ENCODE measurements at regions not wholly inside any gene's neighbourhood (a gene's known extent, or its start where the extent isn't known, plus 50 kb on each side); places are given as distances from the start of the nearest gene placed in this dataset.

DNA sequence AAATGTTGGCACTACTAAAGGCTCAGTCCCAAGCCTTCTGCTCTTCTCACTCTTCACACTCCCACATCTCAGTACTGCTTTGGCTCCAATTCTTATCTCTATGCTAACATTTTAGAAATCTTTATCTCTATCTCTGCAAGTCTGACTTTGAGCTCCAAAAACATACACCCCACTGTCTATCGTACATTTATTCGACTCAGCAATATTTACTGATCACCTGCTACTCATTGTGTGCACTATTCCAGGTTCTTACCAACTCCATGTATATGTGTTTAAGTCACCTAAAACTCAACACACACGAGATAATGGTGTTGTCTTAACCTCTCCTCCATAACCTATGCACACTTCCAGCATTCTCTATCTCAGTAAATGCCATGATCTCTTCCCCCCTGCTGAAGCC, 268.2 kb upstream of the CRIM1 start:
- TF ChIP-seq SMAD3 (CRISPR knock-in tag; IDR thresholded peaks at IDR 0.05; ENCODE audit: borderline replicate concordance): no peak
- TF ChIP-seq NR1H2 (CRISPR knock-in tag; IDR thresholded peaks at IDR 0.05): no peak
- TF ChIP-seq GRHL2 (CRISPR knock-in tag; IDR thresholded peaks at IDR 0.05; ENCODE audit: insufficient replicate concordance, severe bottlenecking): no peak
- TF ChIP-seq ZNF396 (CRISPR knock-in tag; IDR thresholded peaks at IDR 0.05; ENCODE audit: borderline replicate concordance): no peak
- TF ChIP-seq, protein P1, sequence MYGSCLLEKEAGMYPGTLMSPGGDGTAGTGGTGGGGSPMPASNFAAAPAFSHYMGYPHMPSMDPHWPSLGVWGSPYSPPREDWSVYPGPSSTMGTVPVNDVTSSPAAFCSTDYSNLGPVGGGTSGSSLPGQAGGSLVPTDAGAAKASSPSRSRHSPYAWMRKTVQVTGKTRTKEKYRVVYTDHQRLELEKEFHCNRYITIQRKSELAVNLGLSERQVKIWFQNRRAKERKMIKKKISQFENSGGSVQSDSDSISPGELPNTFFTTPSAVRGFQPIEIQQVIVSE (CRISPR knock-in tag; IDR thresholded peaks at IDR 0.05; ENCODE audit: borderline replicate concordance): no peak
- no peak for TF ChIP-seq NFATC4 (CRISPR knock-in tag; IDR thresholded peaks at IDR 0.05)
- no peak for TF ChIP-seq ZNF281 (CRISPR knock-in tag; IDR thresholded peaks at IDR 0.05)
- no peak for TF ChIP-seq CREM (CRISPR knock-in tag; IDR thresholded peaks at IDR 0.05)
- no peak for TF ChIP-seq FOXP1 (CRISPR knock-in tag; IDR thresholded peaks at IDR 0.05; ENCODE audit: borderline replicate concordance)
- TF ChIP-seq ZNF317 (CRISPR knock-in tag; IDR thresholded peaks at IDR 0.05; ENCODE audit: borderline replicate concordance, low read depth): no peak
- no peak for TF ChIP-seq JAZF1 (CRISPR knock-in tag; IDR thresholded peaks at IDR 0.05)
- no peak for TF ChIP-seq PRRX2 (CRISPR knock-in tag; IDR thresholded peaks at IDR 0.05)
- no peak for TF ChIP-seq TEAD4 (CRISPR knock-in tag; IDR thresholded peaks at IDR 0.05)
- TF ChIP-seq ARID4B (CRISPR knock-in tag; IDR thresholded peaks at IDR 0.05; ENCODE audit: borderline replicate concordance): no peak
- TF ChIP-seq ZNF232 (CRISPR knock-in tag; IDR thresholded peaks at IDR 0.05): no peak
- no peaks in the 10 kb centered on the region; the same call in 1 of the 2 replicates for H3K27me3 Mint-ChIP-seq (ENCODE audit: low read depth)
- no peak for DNase-seq (ENCODE audit: low spot score)
- ChIA-PET CTCF (no interaction called here), POLR2A (no interaction called here)
- H3K4me3 Mint-ChIP-seq: no peak overlapping the region
- peaks cover 14% of the 10 kb centered on the region for H3K36me3 Mint-ChIP-seq
- H3K27ac Mint-ChIP-seq: no peak overlapping the region
- H3K4me1 Mint-ChIP-seq: no peaks in the 10 kb centered on the region
- peaks cover 32% of the 10 kb centered on the region for H3K9me3 Mint-ChIP-seq
- ATAC-seq: no peak

DNA sequence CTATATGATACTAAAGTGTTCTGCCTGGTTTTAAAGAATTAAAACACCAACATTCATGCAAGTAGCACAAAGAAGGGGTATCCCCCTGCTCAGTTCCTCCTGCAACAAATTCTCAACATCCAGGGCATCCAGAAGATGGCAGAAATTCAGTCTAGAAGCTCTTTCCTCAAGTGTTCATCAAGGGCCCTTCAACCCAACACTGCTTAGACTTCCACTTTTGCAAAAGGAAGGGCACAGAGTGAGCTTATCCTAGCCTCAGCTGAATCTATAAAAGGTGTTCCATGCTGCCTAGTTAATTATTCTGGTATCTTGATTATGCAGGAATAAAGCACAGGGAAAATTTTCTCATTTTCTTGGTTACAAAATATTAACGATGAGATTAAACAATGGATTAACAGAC, 275.8 kb upstream of the CRIM1 start:
- no peaks in the 10 kb centered on the region for H3K9me3 Mint-ChIP-seq
- H3K36me3 Mint-ChIP-seq: no peaks in the 10 kb centered on the region
- H3K4me3 Mint-ChIP-seq: no peak overlapping the region
- peaks cover 14% of the 10 kb centered on the region for H3K4me1 Mint-ChIP-seq
- no peak for DNase-seq (ENCODE audit: low spot score)
- no peaks in the 10 kb centered on the region for H3K27me3 Mint-ChIP-seq (ENCODE audit: low read depth)
- CTCF ChIA-PET: no interaction called here
- no peak overlapping the region for H3K27ac Mint-ChIP-seq
- no peak for ATAC-seq
- POLR2A ChIA-PET: no interaction called here
- TF ChIP-seq, protein P2, sequence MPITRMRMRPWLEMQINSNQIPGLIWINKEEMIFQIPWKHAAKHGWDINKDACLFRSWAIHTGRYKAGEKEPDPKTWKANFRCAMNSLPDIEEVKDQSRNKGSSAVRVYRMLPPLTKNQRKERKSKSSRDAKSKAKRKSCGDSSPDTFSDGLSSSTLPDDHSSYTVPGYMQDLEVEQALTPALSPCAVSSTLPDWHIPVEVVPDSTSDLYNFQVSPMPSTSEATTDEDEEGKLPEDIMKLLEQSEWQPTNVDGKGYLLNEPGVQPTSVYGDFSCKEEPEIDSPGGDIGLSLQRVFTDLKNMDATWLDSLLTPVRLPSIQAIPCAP (CRISPR knock-in tag; IDR thresholded peaks at IDR 0.05): no peak
- TF ChIP-seq OVOL2 (CRISPR knock-in tag; IDR thresholded peaks at IDR 0.05; ENCODE audit: borderline replicate concordance) (no peak), IRF2 (CRISPR knock-in tag; IDR thresholded peaks at IDR 0.05; ENCODE audit: borderline replicate concordance, low read depth) (no peak), ZNF317 (CRISPR knock-in tag; IDR thresholded peaks at IDR 0.05; ENCODE audit: borderline replicate concordance, low read depth) (no peak), HMGXB4 (CRISPR knock-in tag; IDR thresholded peaks at IDR 0.05) (no peak), RORB (CRISPR knock-in tag; IDR thresholded peaks at IDR 0.05) (no peak), SMAD4 (CRISPR knock-in tag; IDR thresholded peaks at IDR 0.05) (no peak)
- TF ChIP-seq, protein P3, sequence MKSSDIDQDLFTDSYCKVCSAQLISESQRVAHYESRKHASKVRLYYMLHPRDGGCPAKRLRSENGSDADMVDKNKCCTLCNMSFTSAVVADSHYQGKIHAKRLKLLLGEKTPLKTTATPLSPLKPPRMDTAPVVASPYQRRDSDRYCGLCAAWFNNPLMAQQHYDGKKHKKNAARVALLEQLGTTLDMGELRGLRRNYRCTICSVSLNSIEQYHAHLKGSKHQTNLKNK (CRISPR knock-in tag; IDR thresholded peaks at IDR 0.05): no peak
- TF ChIP-seq, protein P4, sequence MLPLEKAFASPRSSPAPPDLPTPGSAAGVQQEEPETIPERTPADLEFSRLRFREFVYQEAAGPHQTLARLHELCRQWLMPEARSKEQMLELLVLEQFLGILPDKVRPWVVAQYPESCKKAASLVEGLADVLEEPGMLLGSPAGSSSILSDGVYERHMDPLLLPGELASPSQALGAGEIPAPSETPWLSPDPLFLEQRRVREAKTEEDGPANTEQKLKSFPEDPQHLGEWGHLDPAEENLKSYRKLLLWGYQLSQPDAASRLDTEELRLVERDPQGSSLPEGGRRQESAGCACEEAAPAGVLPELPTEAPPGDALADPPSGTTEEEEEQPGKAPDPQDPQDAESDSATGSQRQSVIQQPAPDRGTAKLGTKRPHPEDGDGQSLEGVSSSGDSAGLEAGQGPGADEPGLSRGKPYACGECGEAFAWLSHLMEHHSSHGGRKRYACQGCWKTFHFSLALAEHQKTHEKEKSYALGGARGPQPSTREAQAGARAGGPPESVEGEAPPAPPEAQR (CRISPR knock-in tag; IDR thresholded peaks at IDR 0.05): no peak

Data from WTC11 (cell line).